Esophagus (tissue), 2 donors: ENCODE measurements at regions not wholly inside any gene's neighbourhood (a gene's known extent, or its start where the extent isn't known, plus 50 kb on each side); places are given as distances from the start of the nearest gene placed in this dataset.

ENCODE experiments used
- H3K27ac ChIP-seq, 2 donors: one replicate each; pipeline ENCODE4 v1.5.1; 2013; ENCODE audit warnings: low read depth in 2 of 2, mild to moderate bottlenecking in 2 of 2, inconsistent platforms in 1 of 2, low read length in 1 of 2, moderate library complexity in 1 of 2
- H3K27me3 ChIP-seq, 2 donors: one replicate each; pipeline ENCODE4 v1.6.1; 2013; ENCODE audit warnings: low read length in 2 of 2, control low read depth in 1 of 2, mild to moderate bottlenecking in 1 of 2; ENCODE audit not compliant: insufficient read depth in 2 of 2, control insufficient read depth in 1 of 2
- H3K36me3 ChIP-seq, 2 donors: one replicate each; pipeline ENCODE4 v1.6.1; 2013; ENCODE audit warnings: low read length in 1 of 2; ENCODE audit not compliant: control insufficient read depth in 2 of 2, insufficient read depth in 2 of 2
- H3K4me1 ChIP-seq, 2 donors: one replicate each; pipeline ENCODE4 v1.6.1; 2013; ENCODE audit warnings: low read length in 1 of 2; ENCODE audit not compliant: control insufficient read depth in 2 of 2, insufficient read depth in 2 of 2
- H3K4me3 ChIP-seq, 2 donors: one replicate each; pipeline ENCODE4 v1.5.1; 2013; ENCODE audit warnings: low read length in 2 of 2, mild to moderate bottlenecking in 2 of 2, low read depth in 1 of 2, moderate library complexity in 1 of 2
- H3K9me3 ChIP-seq, 2 donors: one replicate each; pipeline ENCODE4 v1.6.1; 2013; ENCODE audit warnings: mild to moderate bottlenecking in 2 of 2, low read depth in 1 of 2, low read length in 1 of 2, moderate library complexity in 1 of 2; ENCODE audit not compliant: control insufficient read depth in 2 of 2, insufficient read depth in 1 of 2
- WGBS, 2 donors: extraction: QIAGEN DNeasy Blood & Tissue Kit; methylation state at CpG; one replicate each; pipeline ENCODE4 v1.1.7; 2013; 5-methylcytosine and 5-hydroxymethylcytosine counted together
- donor health status: healthy with polysubstance abuse.
- donor health status: Bipolar disorder and iron deficiency.

GRCh38 chr10:29100505-29100904, 188.4 kb upstream of the LYZL1 start:
- Histone ChIP-seq H3K4me1 (no peaks in the 10 kb centered on the region), H3K4me3 (no peak overlapping the region), H3K9me3 (no peaks in the 10 kb centered on the region), H3K27me3 (no peaks in the 10 kb centered on the region), H3K27ac (no peak overlapping the region), H3K36me3 (no peaks in the 10 kb centered on the region)
- WGBS, 2 donors: 73 to 78% methylated on average over 4 of the region's 4 CpGs

GRCh38 chr10:29102233-29102632, 186.6 kb upstream of the LYZL1 start:
- no peaks in the 10 kb centered on the region for H3K9me3 ChIP-seq
- no peaks in the 10 kb centered on the region for H3K27me3 ChIP-seq
- H3K27ac ChIP-seq: no peak overlapping the region
- H3K36me3 ChIP-seq: no peaks in the 10 kb centered on the region
- H3K4me3 ChIP-seq: no peak overlapping the region
- WGBS, 2 donors: 48 to 49% methylated on average over 4 of the region's 4 CpGs
- H3K4me1 ChIP-seq: no peaks in the 10 kb centered on the region

GRCh38 chr10:29102636-29103035, 186.2 kb upstream of the LYZL1 start:
- WGBS, 2 donors: 74 to 81% methylated on average over 3 of the region's 3 CpGs
- no peak overlapping the region for H3K27ac ChIP-seq
- no peaks in the 10 kb centered on the region for H3K9me3 ChIP-seq
- no peaks in the 10 kb centered on the region for H3K27me3 ChIP-seq
- H3K4me3 ChIP-seq: no peak overlapping the region
- no peaks in the 10 kb centered on the region for H3K4me1 ChIP-seq
- no peaks in the 10 kb centered on the region for H3K36me3 ChIP-seq

DNA sequence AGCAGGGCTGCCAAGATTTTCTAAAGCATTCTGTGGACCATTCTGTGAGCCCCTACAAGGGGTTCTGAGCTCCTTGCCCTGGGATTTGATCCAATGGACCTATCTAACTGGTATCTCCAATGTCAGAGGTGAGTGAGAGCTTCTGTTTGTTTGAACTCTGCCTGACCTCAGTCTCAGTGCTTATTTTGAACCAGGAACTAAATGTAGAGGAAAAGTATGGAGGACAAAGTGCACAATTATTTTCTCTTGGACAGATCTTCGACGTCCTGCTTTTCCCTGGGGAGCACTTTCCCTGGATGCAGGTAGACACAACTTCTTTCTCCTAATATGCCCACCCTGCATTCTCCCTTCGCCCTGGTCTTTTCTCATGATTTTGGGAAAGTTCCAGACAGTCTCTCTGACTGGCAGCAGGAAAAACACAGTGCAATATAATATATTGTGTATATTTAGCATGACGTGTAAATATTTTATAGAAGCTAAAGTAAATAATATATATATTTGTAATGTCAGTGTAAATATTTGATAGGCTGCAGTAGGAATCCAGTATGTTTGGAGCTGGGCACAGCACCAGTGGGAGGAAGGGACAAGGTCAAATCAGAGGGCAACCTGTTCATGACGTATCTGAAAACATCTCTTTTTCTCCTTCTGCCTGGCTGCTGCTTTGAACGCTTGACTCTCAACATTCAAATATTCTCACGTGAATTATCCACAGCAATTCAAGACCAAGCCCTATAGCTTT, 184.0 kb upstream of the LYZL1 start:
- WGBS, 2 donors: 58 to 67% methylated on average over 7 of the region's 7 CpGs
- H3K4me3 ChIP-seq: no peak overlapping the region
- H3K4me1 ChIP-seq: no peaks in the 10 kb centered on the region

DNA sequence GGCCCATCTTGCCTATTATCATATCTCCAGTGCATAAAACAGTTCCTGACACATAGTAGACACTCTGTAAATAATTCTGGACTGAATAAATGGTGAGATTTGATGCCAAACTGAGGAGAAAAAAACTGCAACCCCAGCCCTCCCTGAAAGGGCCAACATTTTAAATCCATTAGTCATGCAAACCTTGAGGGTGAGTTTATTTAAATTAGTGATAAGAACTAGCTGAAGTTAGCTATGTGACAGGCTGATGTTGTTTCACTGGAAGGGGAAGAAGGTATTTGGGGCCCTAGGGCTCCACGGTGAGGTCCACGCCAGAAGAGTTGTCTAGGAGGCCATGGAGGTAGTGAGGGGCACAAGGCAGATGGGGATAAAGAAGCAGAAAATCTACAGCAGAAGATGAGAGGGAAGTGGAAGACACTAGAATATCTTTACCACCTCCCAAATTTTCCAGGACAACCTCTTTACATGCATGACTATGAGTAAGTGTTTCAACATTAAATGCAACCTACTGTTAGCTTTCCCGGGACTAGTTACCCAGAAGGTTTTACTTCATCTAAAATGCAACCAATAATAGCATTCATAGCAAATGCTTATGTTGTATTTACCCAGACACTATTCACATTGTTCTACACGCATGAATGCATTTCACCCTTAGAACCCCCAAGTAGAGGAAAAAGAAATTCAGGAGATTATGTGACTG, 183.2 kb upstream of the LYZL1 start:
- no peaks in the 10 kb centered on the region for H3K27me3 ChIP-seq
- H3K9me3 ChIP-seq: no peaks in the 10 kb centered on the region
- H3K36me3 ChIP-seq: no peaks in the 10 kb centered on the region
- H3K4me3 ChIP-seq: no peak overlapping the region
- no peaks in the 10 kb centered on the region for H3K4me1 ChIP-seq
- H3K27ac ChIP-seq: no peak overlapping the region
- 58 to 60% methylated on average over 4 of the region's 4 CpGs for WGBS, 2 donors

More for the DNA sequence above, 184.0 kb upstream of the LYZL1 start:
- no peak overlapping the region for H3K27ac ChIP-seq
- no peaks in the 10 kb centered on the region for H3K36me3 ChIP-seq
- H3K27me3 ChIP-seq: no peaks in the 10 kb centered on the region
- no peaks in the 10 kb centered on the region for H3K9me3 ChIP-seq

DNA sequence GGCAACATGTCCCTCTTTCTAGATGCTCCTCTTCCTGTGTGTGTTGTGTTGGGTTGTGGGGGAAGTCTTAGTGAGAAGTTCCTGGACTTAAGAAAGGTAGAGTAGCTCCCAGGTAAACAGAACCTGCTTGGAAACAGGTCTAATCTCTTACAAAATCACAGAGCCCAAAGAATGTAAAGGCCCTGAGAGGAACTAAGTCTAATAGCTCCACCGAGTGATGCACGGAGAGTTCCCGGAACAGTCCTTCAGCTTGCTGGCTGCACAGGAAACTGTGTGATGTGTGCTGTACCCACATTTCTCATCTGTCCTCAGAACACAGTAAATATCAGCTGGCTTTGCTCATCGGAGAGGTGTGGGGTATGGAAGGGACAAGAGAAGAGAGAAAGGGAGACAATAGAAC, 182.6 kb upstream of the LYZL1 start:
- Histone ChIP-seq H3K27ac (no peak overlapping the region), H3K4me3 (no peak overlapping the region), H3K4me1 (no peaks in the 10 kb centered on the region), H3K36me3 (no peaks in the 10 kb centered on the region), H3K27me3 (no peaks in the 10 kb centered on the region), H3K9me3 (no peaks in the 10 kb centered on the region)
- WGBS, 2 donors: 70 to 76% methylated on average over 4 of the region's 4 CpGs

DNA sequence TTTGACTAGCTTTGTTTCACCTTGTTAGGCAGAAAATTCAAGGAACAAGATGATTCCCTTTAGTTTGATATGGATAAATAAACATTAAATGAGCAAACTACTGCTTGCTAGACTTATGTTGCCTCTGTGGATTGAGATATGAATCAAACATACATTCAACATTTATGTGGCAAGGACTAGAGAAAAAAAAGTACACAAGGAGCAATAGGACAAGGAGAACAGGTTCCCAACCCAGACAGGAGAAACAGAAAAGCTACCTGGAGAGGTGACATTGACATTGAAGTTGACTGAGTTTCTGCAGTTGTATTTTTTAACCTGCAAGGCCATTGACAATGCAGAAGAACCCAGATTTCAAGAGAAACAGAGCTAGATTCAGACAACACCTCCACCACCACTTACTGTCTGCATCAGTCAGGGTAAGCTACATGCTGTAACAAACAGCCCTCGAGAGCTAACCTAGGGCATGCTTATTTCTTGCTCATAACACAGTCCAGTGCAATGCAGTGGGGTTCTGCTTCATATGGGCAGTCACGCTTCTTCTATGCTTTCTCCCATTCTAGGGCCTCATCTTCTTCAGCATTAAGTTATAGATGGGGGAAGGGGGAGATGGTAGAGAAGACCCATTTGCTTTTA, 180.9 kb upstream of the LYZL1 start:
- Histone ChIP-seq H3K27me3 (no peaks in the 10 kb centered on the region), H3K36me3 (no peaks in the 10 kb centered on the region), H3K4me1 (no peaks in the 10 kb centered on the region), H3K27ac (no peak overlapping the region), H3K9me3 (no peaks in the 10 kb centered on the region), H3K4me3 (no peak overlapping the region)
- WGBS, 2 donors: 90 to 94% methylated on average over 2 of the region's 2 CpGs

GRCh38 chr10:29109707-29110571, 178.9 kb upstream of the LYZL1 start:
- WGBS, 2 donors: 78 to 81% methylated on average over 9 of the region's 9 CpGs
- H3K4me1 ChIP-seq: no peaks in the 10 kb centered on the region
- no peak overlapping the region for H3K27ac ChIP-seq
- H3K36me3 ChIP-seq: no peaks in the 10 kb centered on the region
- no peaks in the 10 kb centered on the region for H3K9me3 ChIP-seq
- H3K27me3 ChIP-seq: no peaks in the 10 kb centered on the region
- H3K4me3 ChIP-seq: no peak overlapping the region

GRCh38 chr10:29112827-29113615, 175.8 kb upstream of the LYZL1 start:
- H3K4me1 ChIP-seq: no peaks in the 10 kb centered on the region
- 71 to 72% methylated on average over 13 of the region's 13 CpGs for WGBS, 2 donors
- peaks cover 0 to 4% of the 10 kb centered on the region in 2 donors for H3K27me3 ChIP-seq
- no peak overlapping the region for H3K27ac ChIP-seq
- no peak overlapping the region for H3K4me3 ChIP-seq
- H3K36me3 ChIP-seq: no peaks in the 10 kb centered on the region
- no peaks in the 10 kb centered on the region for H3K9me3 ChIP-seq
